ENCODE measurements at regions not wholly inside any gene's neighbourhood (a gene's known extent, or its start where the extent isn't known, plus 50 kb on each side); places are given as distances from the start of the nearest gene placed in this dataset.
A peak's percentile ranks its signal among the peaks of the same experiment; 100 is the strongest.

GRCh38 chr9:95808011-95808410 lies 67.5 kb upstream of the ERCC6L2 start:
- H3K27me3 ChIP-seq (replicated peaks; ENCODE audit: control insufficient read depth, insufficient read depth, low read length), result no peaks in the 10 kb centered on the region
- no peak overlapping the region for H3K4me3 ChIP-seq (ENCODE audit: low read length)
- no peak overlapping the region for H3K9ac ChIP-seq (ENCODE audit: low read length)
- DNase-seq (ENCODE audit: low read depth), result peak; percentile 71
- H3K36me3 ChIP-seq (ENCODE audit: control insufficient read depth, insufficient read depth, low read length, severe bottlenecking), result no peaks in the 10 kb centered on the region
- no peaks in the 10 kb centered on the region for H3K9me3 ChIP-seq (ENCODE audit: control insufficient read depth, low read length)
- peaks cover 4% of the 10 kb centered on the region for H3K4me1 ChIP-seq (ENCODE audit: control insufficient read depth, insufficient read depth, low read length)

- DNase-seq (ENCODE audit: low read depth), result no peak
- Histone ChIP-seq H3K4me1 (ENCODE audit: control insufficient read depth, insufficient read depth, low read length) (peaks cover 4% of the 10 kb centered on the region), H3K4me3 (ENCODE audit: low read length) (no peak overlapping the region), H3K36me3 (ENCODE audit: control insufficient read depth, insufficient read depth, low read length, severe bottlenecking) (no peaks in the 10 kb centered on the region), H3K9ac (ENCODE audit: low read length) (no peak overlapping the region), H3K27me3 (replicated peaks; ENCODE audit: control insufficient read depth, insufficient read depth, low read length) (no peaks in the 10 kb centered on the region), H3K9me3 (ENCODE audit: control insufficient read depth, low read length) (no peaks in the 10 kb centered on the region)
Measured at GRCh38 chr9:95807326-95807947, 68.1 kb upstream of the ERCC6L2 start.

- no peak overlapping the region for H3K9ac ChIP-seq (ENCODE audit: low read length)
- no peak overlapping the region for H3K4me3 ChIP-seq (ENCODE audit: low read length)
- H3K9me3 ChIP-seq (ENCODE audit: control insufficient read depth, low read length), result no peaks in the 10 kb centered on the region
- H3K4me1 ChIP-seq (ENCODE audit: control insufficient read depth, insufficient read depth, low read length), result peaks cover 4% of the 10 kb centered on the region
- no peaks in the 10 kb centered on the region for H3K27me3 ChIP-seq (replicated peaks; ENCODE audit: control insufficient read depth, insufficient read depth, low read length)
- no peaks in the 10 kb centered on the region for H3K36me3 ChIP-seq (ENCODE audit: control insufficient read depth, insufficient read depth, low read length, severe bottlenecking)
- no peak for DNase-seq (ENCODE audit: low read depth)
Measured at GRCh38 chr9:95803197-95803596, 72.3 kb upstream of the ERCC6L2 start.

GRCh38 chr9:95801797-95802196 lies 73.7 kb upstream of the ERCC6L2 start:
- DNase-seq (ENCODE audit: low read depth), result no peak
- Histone ChIP-seq H3K4me1 (ENCODE audit: control insufficient read depth, insufficient read depth, low read length) (no peaks in the 10 kb centered on the region), H3K4me3 (ENCODE audit: low read length) (no peak overlapping the region), H3K27me3 (replicated peaks; ENCODE audit: control insufficient read depth, insufficient read depth, low read length) (no peaks in the 10 kb centered on the region), H3K36me3 (ENCODE audit: control insufficient read depth, insufficient read depth, low read length, severe bottlenecking) (no peaks in the 10 kb centered on the region), H3K9ac (ENCODE audit: low read length) (no peak overlapping the region), H3K9me3 (ENCODE audit: control insufficient read depth, low read length) (no peaks in the 10 kb centered on the region)

GRCh38 chr9:95796029-95796428 lies 79.5 kb upstream of the ERCC6L2 start:
- H3K4me1 ChIP-seq (ENCODE audit: control insufficient read depth, insufficient read depth, low read length), result peaks cover 15% of the 10 kb centered on the region
- no peak overlapping the region for H3K4me3 ChIP-seq (ENCODE audit: low read length)
- H3K9ac ChIP-seq (ENCODE audit: low read length), result no peak overlapping the region
- DNase-seq (ENCODE audit: low read depth), result no peak
- no peaks in the 10 kb centered on the region for H3K9me3 ChIP-seq (ENCODE audit: control insufficient read depth, low read length)
- no peaks in the 10 kb centered on the region for H3K27me3 ChIP-seq (replicated peaks; ENCODE audit: control insufficient read depth, insufficient read depth, low read length)
- no peaks in the 10 kb centered on the region for H3K36me3 ChIP-seq (ENCODE audit: control insufficient read depth, insufficient read depth, low read length, severe bottlenecking)

GRCh38 chr9:95793924-95794828 lies 81.3 kb upstream of the ERCC6L2 start:
- DNase-seq (ENCODE audit: low read depth), result peak; percentile 89
- H3K4me1 ChIP-seq (ENCODE audit: control insufficient read depth, insufficient read depth, low read length), result peaks cover 15% of the 10 kb centered on the region
- H3K9ac ChIP-seq (ENCODE audit: low read length), result peak overlapping the region; percentile 4
- H3K4me3 ChIP-seq (ENCODE audit: low read length), result peak overlapping the region; percentile 23
- H3K9me3 ChIP-seq (ENCODE audit: control insufficient read depth, low read length), result no peaks in the 10 kb centered on the region
- H3K27me3 ChIP-seq (replicated peaks; ENCODE audit: control insufficient read depth, insufficient read depth, low read length), result no peaks in the 10 kb centered on the region
- H3K36me3 ChIP-seq (ENCODE audit: control insufficient read depth, insufficient read depth, low read length, severe bottlenecking), result no peaks in the 10 kb centered on the region

GRCh38 chr9:95791695-95792094 lies 83.8 kb upstream of the ERCC6L2 start:
- DNase-seq (ENCODE audit: low read depth), result no peak
- Histone ChIP-seq H3K9ac (ENCODE audit: low read length) (no peak overlapping the region), H3K4me1 (ENCODE audit: control insufficient read depth, insufficient read depth, low read length) (peaks cover 15% of the 10 kb centered on the region), H3K9me3 (ENCODE audit: control insufficient read depth, low read length) (no peaks in the 10 kb centered on the region), H3K36me3 (ENCODE audit: control insufficient read depth, insufficient read depth, low read length, severe bottlenecking) (no peaks in the 10 kb centered on the region), H3K27me3 (replicated peaks; ENCODE audit: control insufficient read depth, insufficient read depth, low read length) (no peaks in the 10 kb centered on the region), H3K4me3 (ENCODE audit: low read length) (no peak overlapping the region)

GRCh38 chr9:95791286-95791685 lies 84.2 kb upstream of the ERCC6L2 start:
- Histone ChIP-seq H3K4me3 (ENCODE audit: low read length) (no peak overlapping the region), H3K9ac (ENCODE audit: low read length) (no peak overlapping the region), H3K4me1 (ENCODE audit: control insufficient read depth, insufficient read depth, low read length) (peaks cover 15% of the 10 kb centered on the region), H3K27me3 (replicated peaks; ENCODE audit: control insufficient read depth, insufficient read depth, low read length) (no peaks in the 10 kb centered on the region), H3K9me3 (ENCODE audit: control insufficient read depth, low read length) (no peaks in the 10 kb centered on the region), H3K36me3 (ENCODE audit: control insufficient read depth, insufficient read depth, low read length, severe bottlenecking) (no peaks in the 10 kb centered on the region)
- no peak for DNase-seq (ENCODE audit: low read depth)

- H3K36me3 ChIP-seq (ENCODE audit: control insufficient read depth, insufficient read depth, low read length, severe bottlenecking), result no peaks in the 10 kb centered on the region
- DNase-seq (ENCODE audit: low read depth), result no peak
- no peak overlapping the region for H3K4me3 ChIP-seq (ENCODE audit: low read length)
- no peak overlapping the region for H3K9ac ChIP-seq (ENCODE audit: low read length)
- peaks cover 4% of the 10 kb centered on the region for H3K27me3 ChIP-seq (replicated peaks; ENCODE audit: control insufficient read depth, insufficient read depth, low read length)
- H3K4me1 ChIP-seq (ENCODE audit: control insufficient read depth, insufficient read depth, low read length), result peaks cover 2% of the 10 kb centered on the region
- H3K9me3 ChIP-seq (ENCODE audit: control insufficient read depth, low read length), result no peaks in the 10 kb centered on the region
Measured at GRCh38 chr9:95788521-95788991, 86.9 kb upstream of the ERCC6L2 start.

GRCh38 chr9:95788021-95788420 lies 87.5 kb upstream of the ERCC6L2 start:
- no peak overlapping the region for H3K4me3 ChIP-seq (ENCODE audit: low read length)
- H3K27me3 ChIP-seq (replicated peaks; ENCODE audit: control insufficient read depth, insufficient read depth, low read length), result peaks cover 4% of the 10 kb centered on the region
- no peak overlapping the region for H3K9ac ChIP-seq (ENCODE audit: low read length)
- no peaks in the 10 kb centered on the region for H3K4me1 ChIP-seq (ENCODE audit: control insufficient read depth, insufficient read depth, low read length)
- no peaks in the 10 kb centered on the region for H3K36me3 ChIP-seq (ENCODE audit: control insufficient read depth, insufficient read depth, low read length, severe bottlenecking)
- H3K9me3 ChIP-seq (ENCODE audit: control insufficient read depth, low read length), result no peaks in the 10 kb centered on the region
- DNase-seq (ENCODE audit: low read depth), result no peak

- no peak for DNase-seq (ENCODE audit: low read depth)
- peaks cover 4% of the 10 kb centered on the region for H3K27me3 ChIP-seq (replicated peaks; ENCODE audit: control insufficient read depth, insufficient read depth, low read length)
Measured at GRCh38 chr9:95785209-95785608, 90.3 kb upstream of the ERCC6L2 start.

More at GRCh38 chr9:95785209-95785608, 90.3 kb upstream of the ERCC6L2 start:
- H3K4me1 ChIP-seq (ENCODE audit: control insufficient read depth, insufficient read depth, low read length), result no peaks in the 10 kb centered on the region
- no peaks in the 10 kb centered on the region for H3K9me3 ChIP-seq (ENCODE audit: control insufficient read depth, low read length)
- H3K9ac ChIP-seq (ENCODE audit: low read length), result no peak overlapping the region
- H3K36me3 ChIP-seq (ENCODE audit: control insufficient read depth, insufficient read depth, low read length, severe bottlenecking), result no peaks in the 10 kb centered on the region
- H3K4me3 ChIP-seq (ENCODE audit: low read length), result no peak overlapping the region
